A673 (cell line): ENCODE measurements at regions not wholly inside any gene's neighbourhood (a gene's known extent, or its start where the extent isn't known, plus 50 kb on each side); places are given as distances from the start of the nearest gene placed in this dataset.

Experiments
- CTCF ChIP-seq: fragments of 300-800, 200-600 bp; sonication (generic); conservative IDR thresholded peaks from 2 replicates; pipeline ENCODE4 v1.5.1; 2017; ENCODE audit warnings: low read depth, mild to moderate bottlenecking, antibody characterized with exemption, low read length, moderate library complexity, mixed read lengths
- EZH2 ChIP-seq: fragments of 200-600 bp; sonication (generic); IDR thresholded peaks from 2 replicates; pipeline ENCODE4 v1.6.1; 2017; ENCODE audit warnings: borderline replicate concordance, low read depth, mild to moderate bottlenecking, mixed read lengths, antibody characterized with exemption, low read length; ENCODE audit not compliant: poor library complexity, severe bottlenecking

GRCh38 chr6:167688123-167688522 lies 138.6 kb upstream of the AFDN start:
- no peak for TF ChIP-seq CTCF
- no peak for TF ChIP-seq EZH2
